ENCODE measurements at regions not wholly inside any gene's neighbourhood (a gene's known extent, or its start where the extent isn't known, plus 50 kb on each side); places are given as distances from the start of the nearest gene placed in this dataset.

GRCh38 chr10:36116040-36116439, 473.9 kb upstream of the FZD8 start:
- Histone ChIP-seq H3K4me3 (no peak overlapping the region), H3K27ac (no peak overlapping the region)

GRCh38 chr10:36115364-36115763, 473.3 kb upstream of the FZD8 start:
- Histone ChIP-seq H3K27ac (no peak overlapping the region), H3K4me3 (no peak overlapping the region)

- no peak overlapping the region for H3K4me3 ChIP-seq
- H3K27ac ChIP-seq: no peak overlapping the region
These were observed 472.8 kb upstream of the FZD8 start for GRCh38 chr10:36114913-36115312.

GRCh38 chr10:36114141-36114540, 472.0 kb upstream of the FZD8 start:
- Histone ChIP-seq H3K27ac (no peak overlapping the region), H3K4me3 (no peak overlapping the region)

- H3K27ac ChIP-seq: no peak overlapping the region
- H3K4me3 ChIP-seq: no peak overlapping the region
These were observed 469.6 kb upstream of the FZD8 start for GRCh38 chr10:36111676-36112075.

- H3K27ac ChIP-seq: no peak overlapping the region
These were observed 468.0 kb upstream of the FZD8 start for GRCh38 chr10:36110097-36110496.

GRCh38 chr10:36109399-36110023, 467.4 kb upstream of the FZD8 start:
- H3K27ac ChIP-seq: no peak overlapping the region
- no peak overlapping the region for H3K4me3 ChIP-seq

More at GRCh38 chr10:36110097-36110496, 468.0 kb upstream of the FZD8 start:
- H3K4me3 ChIP-seq: no peak overlapping the region

- peak overlapping the region in 1 of 21 experiments; percentile 21 for H3K27ac ChIP-seq
These were observed 455.6 kb upstream of the FZD8 start for GRCh38 chr10:36097696-36098095.

GRCh38 chr10:36096576-36096975, 454.5 kb upstream of the FZD8 start:
- H3K4me3 ChIP-seq: no peak overlapping the region
- no peak overlapping the region for H3K27ac ChIP-seq

More at GRCh38 chr10:36097696-36098095, 455.6 kb upstream of the FZD8 start:
- H3K4me3 ChIP-seq: no peak overlapping the region

- Histone ChIP-seq H3K4me3 (no peak overlapping the region), H3K27ac (no peak overlapping the region)
These were observed 452.0 kb upstream of the FZD8 start for GRCh38 chr10:36094096-36094495.

GRCh38 chr10:36092116-36092515, 450.0 kb upstream of the FZD8 start:
- H3K4me3 ChIP-seq: no peak overlapping the region
- no peak overlapping the region for H3K27ac ChIP-seq

GRCh38 chr10:36091007-36091406, 448.9 kb upstream of the FZD8 start:
- Histone ChIP-seq H3K27ac (no peak overlapping the region), H3K4me3 (no peak overlapping the region)

- no peak overlapping the region for H3K27ac ChIP-seq
- H3K4me3 ChIP-seq: no peak overlapping the region
These were observed 447.8 kb upstream of the FZD8 start for GRCh38 chr10:36089790-36090440.

- H3K27ac ChIP-seq: peak overlapping the region in 1 of 21 experiments; percentile 22
- no peak overlapping the region for H3K4me3 ChIP-seq
These were observed 445.2 kb upstream of the FZD8 start for GRCh38 chr10:36087006-36088005.

GRCh38 chr10:36075196-36075595, 433.1 kb upstream of the FZD8 start:
- Histone ChIP-seq H3K4me3 (no peak overlapping the region), H3K27ac (no peak overlapping the region)

- Histone ChIP-seq H3K4me3 (no peak overlapping the region), H3K27ac (no peak overlapping the region)
These were observed 431.8 kb upstream of the FZD8 start for GRCh38 chr10:36073796-36074345.

- Histone ChIP-seq H3K27ac (no peak overlapping the region), H3K4me3 (no peak overlapping the region)
These were observed 426.4 kb upstream of the FZD8 start for GRCh38 chr10:36068542-36068941.

- Histone ChIP-seq H3K27ac (no peak overlapping the region), H3K4me3 (no peak overlapping the region)
These were observed 425.7 kb upstream of the FZD8 start for GRCh38 chr10:36067748-36068147.

GRCh38 chr10:36066850-36067249, 424.8 kb upstream of the FZD8 start:
- H3K4me3 ChIP-seq: no peak overlapping the region
- no peak overlapping the region for H3K27ac ChIP-seq

- H3K4me3 ChIP-seq: no peak overlapping the region
These were observed 424.0 kb upstream of the FZD8 start for GRCh38 chr10:36066102-36066501.

More at GRCh38 chr10:36066102-36066501, 424.0 kb upstream of the FZD8 start:
- no peak overlapping the region for H3K27ac ChIP-seq

Data from skin epidermis (tissue), 12 donors.